Endothelial cell of umbilical vein (primary cell): ENCODE measurements at regions not wholly inside any gene's neighbourhood (a gene's known extent, or its start where the extent isn't known, plus 50 kb on each side); places are given as distances from the start of the nearest gene placed in this dataset.

Source experiments
- BruUV-seq: library from RNA; stranded (reverse); fragments of 400-500 nt; replicated peaks from 2 replicates; lab custom pipeline; 2021; lab: Mats Ljungman, UMichigan
- CTCF ChIA-PET: fragments of 300-600, 350-600 bp; sonication (Branson Sonifier 250); formaldehyde crosslinking; loops from one replicate; lab custom pipeline; 2021; ENCODE audit warnings: antibody characterized with exemption, inconsistent platforms; lab: Charles Lee
- POLR2A ChIA-PET: fragments of 300-600, 350-600 bp; sonication (Branson Sonifier 250); formaldehyde crosslinking; loops from one replicate; lab custom pipeline; 2021; ENCODE audit warnings: antibody characterized with exemption, inconsistent platforms; lab: Charles Lee
- DNase-seq: peaks from one replicate; pipeline ENCODE4 v3.0.0-alpha.2; 2011; ENCODE audit warnings: low read depth, low spot score
- FAIRE-seq: peaks from 2 replicates; lab custom pipeline; 2011; peaks lifted over from hg19 to GRCh38; lab: Jason Lieb, UNC
- H2AFZ ChIP-seq: 2 replicates; pipeline ENCODE4 v1.6.0; 2012; ENCODE audit warnings: low read depth, low read length, control low read depth, inconsistent platforms
- H3K27ac ChIP-seq: 2 replicates; pipeline ENCODE4 v1.5.1; 2011; ENCODE audit warnings: low read depth, mild to moderate bottlenecking, control low read depth, low read length, moderate library complexity; ENCODE audit not compliant: insufficient read depth
- H3K27me3 ChIP-seq, 2 experiments: 2 replicates each; pipeline versions ENCODE4 v1.6.0 to v1.6.1; 2011; ENCODE audit warnings: low read length in 2 of 2, mixed read lengths in 1 of 2; ENCODE audit not compliant: control insufficient read depth in 2 of 2, insufficient read depth in 2 of 2
- H3K36me3 ChIP-seq, 2 experiments: 2 replicates in 1 of 2; 3 replicates in 1 of 2; pipeline ENCODE4 v1.5.1; 2011; ENCODE audit warnings: low read length in 2 of 2, mild to moderate bottlenecking in 1 of 2, moderate library complexity in 1 of 2; ENCODE audit not compliant: control insufficient read depth in 2 of 2, insufficient read depth in 2 of 2; ENCODE audit errors: extremely low read depth in 1 of 2
- H3K4me1 ChIP-seq: 3 replicates; pipeline ENCODE4 v1.5.1; 2011; ENCODE audit warnings: mild to moderate bottlenecking, low read length; ENCODE audit not compliant: control insufficient read depth, insufficient read depth; ENCODE audit errors: extremely low read depth
- H3K4me2 ChIP-seq: 2 replicates; pipeline ENCODE4 v1.6.1; 2011; ENCODE audit warnings: low read length, control low read depth, mixed read lengths; ENCODE audit not compliant: insufficient read depth
- H3K4me3 ChIP-seq, 3 experiments: fragments of 200-600 bp in 1 of 3; sonication (generic), shearing (Covaris generic) in 1 of 3; replicated peaks in 1 of 3; 2 replicates each; pipeline ENCODE4 v1.5.1; 2011 to 2016; ENCODE audit warnings: control low read depth in 3 of 3, low read length in 3 of 3, mild to moderate bottlenecking in 2 of 3, inconsistent platforms in 1 of 3, low read depth in 1 of 3, moderate library complexity in 1 of 3; ENCODE audit not compliant: insufficient read depth in 1 of 3
- H3K79me2 ChIP-seq: 2 replicates; pipeline ENCODE4 v1.6.0; 2012; ENCODE audit warnings: low read length, inconsistent platforms; ENCODE audit not compliant: control insufficient read depth, insufficient read depth
- H3K9ac ChIP-seq: replicated peaks from 2 replicates; pipeline ENCODE3; 2011; ENCODE audit warnings: low read length, control low read depth; ENCODE audit not compliant: insufficient read depth; ENCODE audit errors: extremely low read depth
- H3K9me1 ChIP-seq: replicated peaks from 3 replicates; pipeline ENCODE4 v1.6.0; 2011; ENCODE audit warnings: mild to moderate bottlenecking, low read length; ENCODE audit not compliant: control insufficient read depth, insufficient read depth; ENCODE audit errors: extremely low read depth
- H3K9me3 ChIP-seq: replicated peaks from 2 replicates; pipeline ENCODE4 v1.5.1; 2012; ENCODE audit warnings: low read length, inconsistent platforms; ENCODE audit not compliant: control insufficient read depth, insufficient read depth
- H4K20me1 ChIP-seq: replicated peaks from 2 replicates; pipeline ENCODE3; 2011; ENCODE audit warnings: mild to moderate bottlenecking, low read length; ENCODE audit not compliant: control insufficient read depth, insufficient read depth; ENCODE audit errors: extremely low read depth
- FOS ChIP-seq: IDR thresholded peaks from 2 replicates; pipeline ENCODE4 v1.6.1; 2011; ENCODE audit warnings: mild to moderate bottlenecking, low read length, moderate library complexity, borderline replicate concordance; ENCODE audit not compliant: insufficient read depth
- MYC ChIP-seq: IDR thresholded peaks from one replicate; pipeline ENCODE4 v1.6.1; 2011; ENCODE audit warnings: mild to moderate bottlenecking, low read depth, low read length
- dilution Hi-C: fragments of 300-500 bp; cut with MboI; formaldehyde crosslinking; loops from one replicate; pipeline ENCODE4 v1.15.0; 2019; ENCODE audit warnings: low sequenced_read_pairs; ENCODE audit not compliant: extremely low pct_ligation_motif_present
- intact Hi-C: fragments of 100-400 bp; cut with micrococcal nuclease; formaldehyde crosslinking; loops from one replicate; pipeline ENCODE4 v1.10.0; 2022
- TF ChIP-seq, protein P1 (sequence below), 2 donors: IDR thresholded peaks; 1 replicate in 1 of 2; 2 replicates in 1 of 2; pipeline ENCODE4 v1.5.1; 2011; ENCODE audit warnings: low read length in 2 of 2, mild to moderate bottlenecking in 2 of 2, moderate library complexity in 2 of 2, control low read depth in 1 of 2, inconsistent platforms in 1 of 2, low read depth in 1 of 2; ENCODE audit not compliant: insufficient read depth in 1 of 2; ENCODE audit errors: extremely low read depth in 1 of 2

DNA sequence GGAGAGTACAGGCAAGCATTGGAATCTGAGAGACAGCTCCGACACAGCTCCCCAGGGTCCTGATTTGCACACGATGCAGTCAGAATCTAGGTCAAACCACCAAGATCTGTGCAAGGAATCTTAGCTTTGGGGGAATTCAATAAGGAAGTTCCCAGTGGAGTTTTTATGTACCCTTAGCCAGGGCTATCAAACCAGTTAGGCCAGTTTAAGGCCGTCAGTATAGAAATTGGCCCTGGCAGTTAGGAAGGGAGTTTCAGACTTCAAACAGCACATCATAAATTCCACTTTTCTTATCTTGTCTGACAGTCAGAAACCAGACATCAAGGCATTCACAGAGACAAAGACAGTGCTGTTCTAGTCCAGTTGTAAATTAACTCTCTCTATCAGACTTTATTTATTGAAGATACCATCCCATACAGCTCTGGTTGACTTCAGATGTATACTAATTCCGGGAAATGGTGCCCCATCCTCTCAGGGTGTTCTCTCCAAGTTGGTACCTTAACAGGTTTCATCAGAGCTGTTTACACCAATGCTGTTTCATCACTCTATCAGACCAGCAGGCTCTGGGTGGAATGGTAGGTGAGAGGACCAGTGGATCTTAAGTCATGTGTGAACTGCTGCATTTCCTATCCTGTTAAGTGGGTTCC lies 157.5 kb upstream of the ATF7IP start:
- dilution Hi-C loops (no loop called here), intact Hi-C loops (no loop called here)
- H3K4me3 ChIP-seq = no peak overlapping the region
- H3K4me2 ChIP-seq = no peak overlapping the region
- H4K20me1 ChIP-seq = no peaks in the 10 kb centered on the region
- no peak for TF ChIP-seq MYC
- CTCF ChIA-PET = no interaction called here
- no peak overlapping the region for H3K9ac ChIP-seq
- peaks cover 0 to 2% of the 10 kb centered on the region in 2 experiments for H3K27me3 ChIP-seq
- POLR2A ChIA-PET = no interaction called here
- no peak overlapping the region for H3K27ac ChIP-seq
- FAIRE-seq (no peak), DNase-seq (no peak)
- H3K79me2 ChIP-seq = no peaks in the 10 kb centered on the region
- no peaks in the 10 kb centered on the region for H3K9me1 ChIP-seq
- H3K36me3 ChIP-seq = no peaks in the 10 kb centered on the region
- H2AFZ ChIP-seq = no peak overlapping the region
- H3K4me1 ChIP-seq = no peaks in the 10 kb centered on the region
- BruUV-seq = no TSS peak
- H3K9me3 ChIP-seq = no peaks in the 10 kb centered on the region

DNA sequence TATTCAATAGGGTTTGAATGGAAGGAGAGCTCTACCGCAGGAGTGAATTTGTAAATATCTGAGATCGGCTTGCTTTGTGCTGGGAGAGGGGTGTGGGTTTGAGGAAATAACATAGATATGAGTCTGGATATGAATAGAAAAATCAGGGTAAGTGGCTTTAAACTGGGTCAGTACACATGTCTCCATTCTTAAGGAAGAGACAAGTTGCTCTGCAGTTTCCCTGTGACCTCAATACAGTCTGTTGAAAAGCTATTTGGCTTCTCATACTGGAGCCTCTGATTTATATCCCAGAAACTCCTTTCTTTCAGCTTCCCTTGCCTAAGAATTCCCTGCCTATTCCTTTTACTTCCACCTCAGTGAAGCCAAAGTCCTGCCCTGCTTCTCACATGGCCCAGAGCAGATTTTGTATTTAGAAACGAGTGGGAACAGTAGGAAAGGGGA lies 153.5 kb upstream of the ATF7IP start:
- no peaks in the 10 kb centered on the region for H3K79me2 ChIP-seq
- H3K4me1 ChIP-seq = no peaks in the 10 kb centered on the region
- peaks cover 0 to 3% of the 10 kb centered on the region in 2 experiments for H3K27me3 ChIP-seq
- no peak overlapping the region for H3K4me3 ChIP-seq
- ChIA-PET POLR2A (no interaction called here), CTCF (no interaction called here)
- no peaks in the 10 kb centered on the region for H3K9me3 ChIP-seq
- H2AFZ ChIP-seq = no peak overlapping the region
- FAIRE-seq = no peak
- no peak overlapping the region for H3K27ac ChIP-seq
- dilution Hi-C loops (no loop called here), intact Hi-C loops (no loop called here)
- no peak for TF ChIP-seq FOS
- TF ChIP-seq, protein P1, sequence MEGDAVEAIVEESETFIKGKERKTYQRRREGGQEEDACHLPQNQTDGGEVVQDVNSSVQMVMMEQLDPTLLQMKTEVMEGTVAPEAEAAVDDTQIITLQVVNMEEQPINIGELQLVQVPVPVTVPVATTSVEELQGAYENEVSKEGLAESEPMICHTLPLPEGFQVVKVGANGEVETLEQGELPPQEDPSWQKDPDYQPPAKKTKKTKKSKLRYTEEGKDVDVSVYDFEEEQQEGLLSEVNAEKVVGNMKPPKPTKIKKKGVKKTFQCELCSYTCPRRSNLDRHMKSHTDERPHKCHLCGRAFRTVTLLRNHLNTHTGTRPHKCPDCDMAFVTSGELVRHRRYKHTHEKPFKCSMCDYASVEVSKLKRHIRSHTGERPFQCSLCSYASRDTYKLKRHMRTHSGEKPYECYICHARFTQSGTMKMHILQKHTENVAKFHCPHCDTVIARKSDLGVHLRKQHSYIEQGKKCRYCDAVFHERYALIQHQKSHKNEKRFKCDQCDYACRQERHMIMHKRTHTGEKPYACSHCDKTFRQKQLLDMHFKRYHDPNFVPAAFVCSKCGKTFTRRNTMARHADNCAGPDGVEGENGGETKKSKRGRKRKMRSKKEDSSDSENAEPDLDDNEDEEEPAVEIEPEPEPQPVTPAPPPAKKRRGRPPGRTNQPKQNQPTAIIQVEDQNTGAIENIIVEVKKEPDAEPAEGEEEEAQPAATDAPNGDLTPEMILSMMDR (IDR thresholded peaks at IDR 0.05; ENCODE audit: extremely low read depth in 1 of 2, insufficient read depth in 1 of 2, low read depth in 1 of 2, low read length in 2 of 2) = no peak
- H3K4me2 ChIP-seq = no peak overlapping the region
- DNase-seq = no peak
- no peak overlapping the region for H3K9ac ChIP-seq
- H4K20me1 ChIP-seq = no peaks in the 10 kb centered on the region
- no peaks in the 10 kb centered on the region for H3K9me1 ChIP-seq
- BruUV-seq = no TSS peak
- no peaks in the 10 kb centered on the region for H3K36me3 ChIP-seq
